IMR-90 (cell line): ENCODE measurements at regions not wholly inside any gene's neighbourhood (a gene's known extent, or its start where the extent isn't known, plus 50 kb on each side); places are given as distances from the start of the nearest gene placed in this dataset.

Experiments used
- ATAC-seq: fragments of 200-7000 bp; cut with Tn5 transposase; 2 replicates; pipeline ENCODE4 v1.9.1; 2020; ENCODE audit warnings: low read depth, mild to moderate bottlenecking, moderate library complexity
- BruUV-seq: library from RNA; stranded (reverse); fragments of 400-500 nt; replicated peaks from 2 replicates; lab custom pipeline; 2021; lab: Mats Ljungman, UMichigan
- CTCF ChIA-PET: fragments of 300-600 bp; formaldehyde crosslinking; extraction: SDS; loops from one replicate; lab custom pipeline; 2021; ENCODE audit warnings: antibody characterized with exemption; lab: Yijun Ruan, JAX
- POLR2A ChIA-PET: fragments of 300-600 bp; sonication (Branson Sonifier 250); formaldehyde crosslinking; loops from one replicate; lab custom pipeline; 2022; ENCODE audit warnings: antibody characterized with exemption; ENCODE audit not compliant: unreplicated experiment; lab: Charles Lee
- DNase-seq: peaks from one replicate; pipeline ENCODE4 v3.0.0; 2013
- H2AFZ ChIP-seq: replicated peaks from 2 replicates; pipeline ENCODE3; 2013; ENCODE audit warnings: low read length, mild to moderate bottlenecking; ENCODE audit not compliant: poor library complexity
- H2AK5ac ChIP-seq: 2 replicates; pipeline ENCODE4 v1.6.1; 2013; ENCODE audit warnings: low read depth, low read length, inconsistent platforms
- H2AK9ac ChIP-seq: replicated peaks from 2 replicates; pipeline ENCODE3; 2013; ENCODE audit warnings: mild to moderate bottlenecking, low read depth, low read length, moderate library complexity; ENCODE audit not compliant: poor library complexity
- H2BK120ac ChIP-seq: 2 replicates; pipeline ENCODE4 v1.6.1; 2013; ENCODE audit warnings: low read depth, low read length, inconsistent platforms
- H2BK15ac ChIP-seq: 3 replicates; pipeline ENCODE4 v1.6.1; 2013; ENCODE audit warnings: low read depth, low read length, inconsistent platforms
- H2BK20ac ChIP-seq: 2 replicates; pipeline ENCODE4 v1.6.1; 2013; ENCODE audit warnings: low read depth, mild to moderate bottlenecking, inconsistent platforms, low read length, moderate library complexity
- H2BK5ac ChIP-seq: 2 replicates; pipeline ENCODE4 v1.6.1; 2013; ENCODE audit warnings: mild to moderate bottlenecking, low read depth, low read length, inconsistent platforms; ENCODE audit not compliant: poor library complexity, severe bottlenecking
- H3K14ac ChIP-seq: replicated peaks from 2 replicates; pipeline ENCODE4 v1.6.1; 2013; ENCODE audit warnings: low read depth, low read length, inconsistent platforms
- H3K18ac ChIP-seq: 2 replicates; pipeline ENCODE4 v1.6.1; 2013; ENCODE audit warnings: low read depth, low read length, control low read depth
- H3K23ac ChIP-seq: 2 replicates; pipeline ENCODE4 v1.6.1; 2013; ENCODE audit warnings: low read depth, low read length, inconsistent platforms
- H3K27ac ChIP-seq: 2 replicates; pipeline ENCODE4 v1.5.1; 2013; ENCODE audit warnings: mild to moderate bottlenecking, control low read depth, low read length; ENCODE audit not compliant: insufficient read depth
- H3K27me3 ChIP-seq: 2 replicates; pipeline ENCODE4 v1.6.1; 2013; ENCODE audit warnings: low read length; ENCODE audit not compliant: control insufficient read depth, insufficient read depth
- H3K36me3 ChIP-seq: 2 replicates; pipeline ENCODE4 v1.6.1; 2013; ENCODE audit warnings: low read length, mixed read lengths; ENCODE audit not compliant: control insufficient read depth, insufficient read depth
- H3K4ac ChIP-seq: 2 replicates; pipeline ENCODE4 v1.6.1; 2013; ENCODE audit warnings: low read depth, low read length, inconsistent platforms
- H3K4me1 ChIP-seq: 2 replicates; pipeline ENCODE4 v1.6.1; 2013; ENCODE audit warnings: low read length, mixed read lengths; ENCODE audit not compliant: control insufficient read depth, insufficient read depth
- H3K4me2 ChIP-seq: 2 replicates; pipeline ENCODE4 v1.6.1; 2013; ENCODE audit warnings: low read depth, mild to moderate bottlenecking, control low read depth, low read length, moderate library complexity
- H3K4me3 ChIP-seq: 2 replicates; pipeline ENCODE4 v1.5.1; 2013; ENCODE audit warnings: low read depth, mild to moderate bottlenecking, control low read depth, low read length, moderate library complexity; ENCODE audit not compliant: insufficient read depth
- H3K56ac ChIP-seq: 2 replicates; pipeline ENCODE4 v1.6.1; 2013; ENCODE audit warnings: low read length, inconsistent platforms; ENCODE audit not compliant: insufficient read depth; ENCODE audit errors: extremely low read depth
- H3K79me1 ChIP-seq, 2 experiments: 2 replicates each; pipeline ENCODE4 v1.6.1; 2013; ENCODE audit warnings: low read length in 2 of 2, inconsistent platforms in 1 of 2, low read depth in 1 of 2
- H3K9ac ChIP-seq: 2 replicates; pipeline ENCODE4 v1.6.1; 2013; ENCODE audit warnings: low read depth, low read length, control low read depth
- H3K9me1 ChIP-seq: 2 replicates; pipeline ENCODE4 v1.6.1; 2013; ENCODE audit warnings: low read length, inconsistent platforms; ENCODE audit not compliant: insufficient read depth
- H3K9me3 ChIP-seq: 2 replicates; pipeline ENCODE4 v1.6.1; 2013; ENCODE audit warnings: low read length; ENCODE audit not compliant: control insufficient read depth, insufficient read depth
- H4K20me1 ChIP-seq: 2 replicates; pipeline ENCODE4 v1.6.1; 2013; ENCODE audit warnings: low read length, inconsistent platforms; ENCODE audit not compliant: insufficient read depth
- H4K5ac ChIP-seq: 2 replicates; pipeline ENCODE4 v1.6.1; 2013; ENCODE audit warnings: mild to moderate bottlenecking, low read depth, low read length, control low read depth
- H4K8ac ChIP-seq, 2 experiments: 2 replicates each; pipeline ENCODE4 v1.6.1; 2013; ENCODE audit warnings: low read depth in 2 of 2, low read length in 2 of 2, control low read depth in 1 of 2, inconsistent platforms in 1 of 2
- H4K91ac ChIP-seq: 2 replicates; pipeline ENCODE4 v1.6.1; 2013; ENCODE audit warnings: low read depth, low read length, inconsistent platforms; ENCODE audit not compliant: insufficient read depth
- BHLHE40 ChIP-seq: fragments of 150-350 bp; IDR thresholded peaks from 2 replicates; pipeline ENCODE4 v1.6.1; 2016; ENCODE audit warnings: mild to moderate bottlenecking, low read depth, low read length
- CEBPB ChIP-seq: IDR thresholded peaks from 2 replicates; pipeline ENCODE4 v1.6.1; 2012; ENCODE audit warnings: low read depth, low read length, improper control_type of control experiment
- CHD1 ChIP-seq: IDR thresholded peaks from 2 replicates; pipeline ENCODE4 v1.6.1; 2012; ENCODE audit warnings: low read depth, low read length, improper control_type of control experiment
- FOS ChIP-seq: fragments of 150-350 bp; IDR thresholded peaks from 2 replicates; pipeline ENCODE4 v1.6.1; 2016; ENCODE audit warnings: low read depth, low read length
- MAFK ChIP-seq: IDR thresholded peaks from 2 replicates; pipeline ENCODE4 v1.6.1; 2012; ENCODE audit warnings: low read depth, low read length, improper control_type of control experiment
- MAZ ChIP-seq: IDR thresholded peaks from 2 replicates; pipeline ENCODE4 v1.6.1; 2012; ENCODE audit warnings: low read depth, mild to moderate bottlenecking, low read length, improper control_type of control experiment, moderate library complexity, borderline replicate concordance
- MXI1 ChIP-seq: IDR thresholded peaks from 2 replicates; pipeline ENCODE4 v1.6.1; 2012; ENCODE audit warnings: low read depth, mild to moderate bottlenecking, low read length, moderate library complexity, borderline replicate concordance
- NFE2L2 ChIP-seq: fragments of 150-350 bp; IDR thresholded peaks from 2 replicates; pipeline ENCODE4 v1.6.1; 2016; ENCODE audit warnings: low read depth, mild to moderate bottlenecking, low read length
- POLR2A ChIP-seq: IDR thresholded peaks from 2 replicates; pipeline ENCODE4 v1.6.1; 2012; ENCODE audit warnings: mild to moderate bottlenecking, low read depth, low read length
- RAD21 ChIP-seq: IDR thresholded peaks from 2 replicates; pipeline ENCODE4 v1.6.1; 2012; ENCODE audit warnings: low read length, improper control_type of control experiment
- RCOR1 ChIP-seq: IDR thresholded peaks from 2 replicates; pipeline ENCODE4 v1.6.1; 2012; ENCODE audit warnings: mild to moderate bottlenecking, low read length, improper control_type of control experiment; ENCODE audit not compliant: insufficient replicate concordance
- RFX5 ChIP-seq: IDR thresholded peaks from 2 replicates; pipeline ENCODE4 v1.8.0; 2012; ENCODE audit warnings: low read depth, mild to moderate bottlenecking, low read length, moderate library complexity
- SMC3 ChIP-seq: fragments of 150-350 bp; IDR thresholded peaks from 2 replicates; pipeline ENCODE4 v1.6.1; 2016; ENCODE audit warnings: low read depth, mild to moderate bottlenecking, antibody characterized with exemption, low read length, moderate library complexity
- dilution Hi-C: fragments of 300-500 bp; cut with HindIII; formaldehyde crosslinking; loops from one replicate; pipeline ENCODE4 v1.14.3; 2018; ENCODE audit warnings: low sequenced_read_pairs; ENCODE audit not compliant: unreplicated experiment
- in situ Hi-C: fragments of 300-500 bp; cut with MboI; formaldehyde crosslinking; loops from 3 replicates; pipeline ENCODE4 v1.14.3; 2019; ENCODE audit warnings: low sequenced_read_pairs, inconsistent platforms, mixed read lengths
- intact Hi-C: fragments of 100-400 bp; cut with micrococcal nuclease; formaldehyde crosslinking; loops from 2 replicates; pipeline ENCODE4 v1.10.0; 2022
- TF ChIP-seq, protein P1 (sequence below): fragments of 150-350 bp; IDR thresholded peaks from 2 replicates; pipeline ENCODE4 v1.6.1; 2017; ENCODE audit warnings: mild to moderate bottlenecking, antibody characterized with exemption, low read length, low read depth
- TF ChIP-seq, protein P2 (sequence below): fragments of 150-350 bp; IDR thresholded peaks from 2 replicates; pipeline ENCODE4 v1.6.1; 2016; ENCODE audit warnings: low read depth, mild to moderate bottlenecking, low read length, moderate library complexity, borderline replicate concordance
- TF ChIP-seq, protein P3 (sequence below): conservative IDR thresholded peaks from 2 replicates; pipeline ENCODE4 v1.5.1; 2012; ENCODE audit warnings: mild to moderate bottlenecking, low read depth, low read length, improper control_type of control experiment

DNA sequence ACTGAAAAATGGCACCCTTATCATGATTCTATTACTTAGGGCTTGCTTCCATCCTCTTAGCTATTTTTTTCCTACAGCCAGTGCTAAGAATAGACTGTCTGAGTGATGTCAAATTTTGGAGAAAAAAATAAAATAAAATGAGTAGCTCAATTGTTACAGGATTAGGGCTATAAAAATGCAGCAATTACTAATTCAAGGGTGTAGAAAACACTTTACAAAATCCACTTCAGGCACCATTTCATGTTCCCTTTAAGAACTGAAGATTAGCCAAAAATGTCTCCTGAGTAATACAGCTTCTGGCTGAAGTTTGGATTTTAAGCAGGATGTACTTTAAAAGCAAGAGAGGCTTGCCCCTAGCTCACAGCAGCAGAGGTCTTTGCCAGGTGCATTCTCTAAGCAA is 240.5 kb upstream of the IRX1 start:
- Histone ChIP-seq H2AK5ac (no peak overlapping the region), H3K9me3 (peaks cover 31% of the 10 kb centered on the region), H3K18ac (no peak overlapping the region), H3K79me1 (no peaks in the 10 kb centered on the region), H2BK20ac (no peak overlapping the region), H3K9ac (no peak overlapping the region), H3K4ac (no peak overlapping the region), H2AK9ac (no peak overlapping the region), H3K23ac (no peak overlapping the region), H3K27me3 (no peaks in the 10 kb centered on the region), H2BK15ac (no peak overlapping the region), H4K8ac (no peak overlapping the region), H2BK5ac (no peak overlapping the region), H3K14ac (no peak overlapping the region), H3K4me1 (no peaks in the 10 kb centered on the region), H3K4me2 (no peak overlapping the region), H2AFZ (no peak overlapping the region), H3K36me3 (no peaks in the 10 kb centered on the region), H4K5ac (no peak overlapping the region), H2BK120ac (no peak overlapping the region), H4K91ac (no peak overlapping the region), H3K4me3 (no peak overlapping the region), H3K56ac (no peak overlapping the region), H3K9me1 (no peaks in the 10 kb centered on the region), H4K20me1 (no peaks in the 10 kb centered on the region), H3K27ac (no peak overlapping the region)
- in situ Hi-C loops = no loop called here
- DNase-seq = no peak
- TF ChIP-seq, protein P1, sequence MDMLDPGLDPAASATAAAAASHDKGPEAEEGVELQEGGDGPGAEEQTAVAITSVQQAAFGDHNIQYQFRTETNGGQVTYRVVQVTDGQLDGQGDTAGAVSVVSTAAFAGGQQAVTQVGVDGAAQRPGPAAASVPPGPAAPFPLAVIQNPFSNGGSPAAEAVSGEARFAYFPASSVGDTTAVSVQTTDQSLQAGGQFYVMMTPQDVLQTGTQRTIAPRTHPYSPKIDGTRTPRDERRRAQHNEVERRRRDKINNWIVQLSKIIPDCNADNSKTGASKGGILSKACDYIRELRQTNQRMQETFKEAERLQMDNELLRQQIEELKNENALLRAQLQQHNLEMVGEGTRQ = no peak
- TF ChIP-seq MXI1 (no peak), NFE2L2 (no peak), SMC3 (no peak), POLR2A (no peak), BHLHE40 (no peak), RAD21 (no peak), MAFK (no peak), CHD1 (no peak), RFX5 (no peak), FOS (no peak), RCOR1 (no peak), CEBPB (no peak), MAZ (no peak)
- TF ChIP-seq, protein P2, sequence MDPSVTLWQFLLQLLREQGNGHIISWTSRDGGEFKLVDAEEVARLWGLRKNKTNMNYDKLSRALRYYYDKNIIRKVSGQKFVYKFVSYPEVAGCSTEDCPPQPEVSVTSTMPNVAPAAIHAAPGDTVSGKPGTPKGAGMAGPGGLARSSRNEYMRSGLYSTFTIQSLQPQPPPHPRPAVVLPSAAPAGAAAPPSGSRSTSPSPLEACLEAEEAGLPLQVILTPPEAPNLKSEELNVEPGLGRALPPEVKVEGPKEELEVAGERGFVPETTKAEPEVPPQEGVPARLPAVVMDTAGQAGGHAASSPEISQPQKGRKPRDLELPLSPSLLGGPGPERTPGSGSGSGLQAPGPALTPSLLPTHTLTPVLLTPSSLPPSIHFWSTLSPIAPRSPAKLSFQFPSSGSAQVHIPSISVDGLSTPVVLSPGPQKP = no peak
- TF ChIP-seq, protein P3, sequence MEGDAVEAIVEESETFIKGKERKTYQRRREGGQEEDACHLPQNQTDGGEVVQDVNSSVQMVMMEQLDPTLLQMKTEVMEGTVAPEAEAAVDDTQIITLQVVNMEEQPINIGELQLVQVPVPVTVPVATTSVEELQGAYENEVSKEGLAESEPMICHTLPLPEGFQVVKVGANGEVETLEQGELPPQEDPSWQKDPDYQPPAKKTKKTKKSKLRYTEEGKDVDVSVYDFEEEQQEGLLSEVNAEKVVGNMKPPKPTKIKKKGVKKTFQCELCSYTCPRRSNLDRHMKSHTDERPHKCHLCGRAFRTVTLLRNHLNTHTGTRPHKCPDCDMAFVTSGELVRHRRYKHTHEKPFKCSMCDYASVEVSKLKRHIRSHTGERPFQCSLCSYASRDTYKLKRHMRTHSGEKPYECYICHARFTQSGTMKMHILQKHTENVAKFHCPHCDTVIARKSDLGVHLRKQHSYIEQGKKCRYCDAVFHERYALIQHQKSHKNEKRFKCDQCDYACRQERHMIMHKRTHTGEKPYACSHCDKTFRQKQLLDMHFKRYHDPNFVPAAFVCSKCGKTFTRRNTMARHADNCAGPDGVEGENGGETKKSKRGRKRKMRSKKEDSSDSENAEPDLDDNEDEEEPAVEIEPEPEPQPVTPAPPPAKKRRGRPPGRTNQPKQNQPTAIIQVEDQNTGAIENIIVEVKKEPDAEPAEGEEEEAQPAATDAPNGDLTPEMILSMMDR = no peak
- CTCF ChIA-PET = no interaction called here
- POLR2A ChIA-PET = no interaction called here
- dilution Hi-C loops = no loop called here
- no TSS peak for BruUV-seq
- ATAC-seq = no peak
- intact Hi-C loops = no loop called here
